ENCODE measurements at regions not wholly inside any gene's neighbourhood (a gene's known extent, or its start where the extent isn't known, plus 50 kb on each side); places are given as distances from the start of the nearest gene placed in this dataset.

DNA sequence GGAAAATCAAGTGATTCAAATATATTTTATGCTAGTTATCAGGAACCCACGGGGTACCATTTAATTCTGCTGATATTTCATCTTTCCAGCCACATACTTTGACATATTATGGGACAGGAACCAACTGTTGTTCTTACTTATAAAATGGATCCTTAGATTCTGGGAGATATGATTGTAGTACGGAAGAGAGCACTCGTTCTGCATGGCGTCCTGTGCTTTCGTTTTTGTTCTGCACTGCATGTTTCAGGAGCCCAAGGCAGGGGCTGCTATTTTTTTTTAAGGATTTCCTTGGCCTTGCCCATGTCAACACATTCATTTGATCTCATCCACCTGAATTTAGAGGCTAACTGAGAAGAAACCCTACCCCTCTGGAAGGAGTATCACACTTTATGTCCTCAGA, 245.5 kb upstream of the TLL1 start:
- POLR2A ChIA-PET, result no interaction called here
- no peak overlapping the region for H3K9ac ChIP-seq (ENCODE audit: low read length)
- no peaks in the 10 kb centered on the region for H3K36me3 ChIP-seq (ENCODE audit: control insufficient read depth in 1 of 2, insufficient read depth in 2 of 2, low read length in 2 of 2)
- no peaks in the 10 kb centered on the region for H3K27me3 ChIP-seq (ENCODE audit: insufficient read depth, low read length)
- CTCF ChIA-PET, result no interaction called here
- H3K27ac ChIP-seq (ENCODE audit: low read depth, low read length), result no peak overlapping the region
- H4K20me1 ChIP-seq (ENCODE audit: insufficient read depth), result no peaks in the 10 kb centered on the region
- intact Hi-C loops (cut with micrococcal nuclease), result loop anchor here (10.0 kb wide), 1 partner anchor 1553 kb away; no protein-coding TSS in a partner anchor
- no peaks in the 10 kb centered on the region for H3K9me3 ChIP-seq (ENCODE audit: control insufficient read depth in 1 of 2, insufficient read depth in 1 of 2, low read depth in 1 of 2, low read length in 2 of 2)
- DNase-seq (ENCODE audit: low read depth, low spot score), result no peak
- no peak for TF ChIP-seq ZNF274 (IDR thresholded peaks at IDR 0.05; ENCODE audit: low read depth, low read length)
- TF ChIP-seq RAD21 (IDR thresholded peaks at IDR 0.05; ENCODE audit: low read depth), result no peak
- no peaks in the 10 kb centered on the region for H3K4me1 ChIP-seq (ENCODE audit: control insufficient read depth in 1 of 2, insufficient read depth in 2 of 2, low read length in 2 of 2)
- no peak overlapping the region for H3K4me2 ChIP-seq (ENCODE audit: low read length)
- no peak overlapping the region for H3K4me3 ChIP-seq (replicated peaks in 1 of 2; ENCODE audit: low read depth in 1 of 2, low read length in 2 of 2)
- no peak overlapping the region for H2AFZ ChIP-seq (ENCODE audit: low read depth, low read length, poor library complexity, severe bottlenecking)
- ATAC-seq, result no peak
- RAD21 ChIA-PET (ENCODE audit: low non-redundant PET in 1 of 2, low total read pairs in 2 of 2, uncharacterized antibody in 2 of 2, unreplicated experiment in 2 of 2), result no interaction called here
- BruUV-seq (replicated peaks), result no TSS peak
- H3K9me2 ChIP-seq (ENCODE audit: insufficient read depth), result no peaks in the 10 kb centered on the region
- H3K79me2 ChIP-seq (ENCODE audit: insufficient read depth, low read length), result no peaks in the 10 kb centered on the region; the same call in 1 of the 2 replicates

DNA sequence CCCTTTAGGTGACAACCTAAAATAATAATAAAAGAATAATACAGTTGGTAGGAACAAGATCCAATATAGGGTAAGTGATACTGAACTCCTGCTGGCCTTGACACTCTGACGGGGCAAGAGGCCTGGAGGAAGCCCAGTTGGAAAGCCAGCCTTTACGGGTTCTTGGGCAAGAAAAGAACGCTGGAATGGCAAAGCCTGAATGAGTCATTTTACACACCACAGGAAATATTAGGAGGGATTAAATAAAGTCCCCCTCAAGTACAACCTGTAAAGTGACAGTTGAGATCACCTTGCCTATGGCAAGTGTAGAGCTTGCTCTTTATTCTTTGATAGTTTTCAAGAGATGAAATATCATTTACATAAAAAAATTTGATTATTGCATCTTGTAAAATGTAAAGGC, 244.5 kb upstream of the TLL1 start:
- intact Hi-C loops (cut with micrococcal nuclease), result loop anchor here (10.0 kb wide), 1 partner anchor 1554 kb away; no protein-coding TSS in a partner anchor
- Histone ChIP-seq H3K27ac (ENCODE audit: low read depth, low read length) (no peak overlapping the region), H3K4me1 (ENCODE audit: control insufficient read depth in 1 of 2, insufficient read depth in 2 of 2, low read length in 2 of 2) (no peaks in the 10 kb centered on the region), H3K4me3 (replicated peaks in 1 of 2; ENCODE audit: low read depth in 1 of 2, low read length in 2 of 2) (no peak overlapping the region), H3K79me2 (ENCODE audit: insufficient read depth, low read length) (no peaks in the 10 kb centered on the region; the same call in 1 of the 2 replicates), H3K9me3 (ENCODE audit: control insufficient read depth in 1 of 2, insufficient read depth in 1 of 2, low read depth in 1 of 2, low read length in 2 of 2) (no peaks in the 10 kb centered on the region), H4K20me1 (ENCODE audit: insufficient read depth) (no peaks in the 10 kb centered on the region), H3K9me2 (ENCODE audit: insufficient read depth) (no peaks in the 10 kb centered on the region), H3K27me3 (ENCODE audit: insufficient read depth, low read length) (no peaks in the 10 kb centered on the region), H3K4me2 (ENCODE audit: low read length) (no peak overlapping the region), H3K36me3 (ENCODE audit: control insufficient read depth in 1 of 2, insufficient read depth in 2 of 2, low read length in 2 of 2) (no peaks in the 10 kb centered on the region), H3K9ac (ENCODE audit: low read length) (no peak overlapping the region), H2AFZ (ENCODE audit: low read depth, low read length, poor library complexity, severe bottlenecking) (no peak overlapping the region)
- ChIA-PET POLR2A (no interaction called here), CTCF (no interaction called here), RAD21 (ENCODE audit: low non-redundant PET in 1 of 2, low total read pairs in 2 of 2, uncharacterized antibody in 2 of 2, unreplicated experiment in 2 of 2) (no interaction called here)
- BruUV-seq (replicated peaks), result no TSS peak
- DNase-seq (ENCODE audit: low read depth, low spot score) (no peak), ATAC-seq (no peak)
- no peak for TF ChIP-seq JUND (IDR thresholded peaks at IDR 0.05)
- TF ChIP-seq EZH2 (IDR thresholded peaks at IDR 0.05), result no peak
- no peak for TF ChIP-seq TCF7L2 (IDR thresholded peaks at IDR 0.05; ENCODE audit: borderline replicate concordance, extremely low read depth, insufficient read depth, insufficient read length)
- TF ChIP-seq EZH2phosphoT487 (IDR thresholded peaks at IDR 0.05; ENCODE audit: borderline replicate concordance), result no peak
